NCI-H2196 (cell line): ENCODE measurements at regions not wholly inside any gene's neighbourhood (a gene's known extent, or its start where the extent isn't known, plus 50 kb on each side); places are given as distances from the start of the nearest gene placed in this dataset.
"Not testable (repeated sequence)": the region's sequence is repeated elsewhere in the genome, so short reads cannot be mapped to it uniquely, and the experiment has no call there.

Experiments used
- DNase-seq: peaks from one replicate; lab custom pipeline; 2025; ENCODE audit not compliant: unreplicated experiment; lab: John Stamatoyannopoulos, UW

DNA sequence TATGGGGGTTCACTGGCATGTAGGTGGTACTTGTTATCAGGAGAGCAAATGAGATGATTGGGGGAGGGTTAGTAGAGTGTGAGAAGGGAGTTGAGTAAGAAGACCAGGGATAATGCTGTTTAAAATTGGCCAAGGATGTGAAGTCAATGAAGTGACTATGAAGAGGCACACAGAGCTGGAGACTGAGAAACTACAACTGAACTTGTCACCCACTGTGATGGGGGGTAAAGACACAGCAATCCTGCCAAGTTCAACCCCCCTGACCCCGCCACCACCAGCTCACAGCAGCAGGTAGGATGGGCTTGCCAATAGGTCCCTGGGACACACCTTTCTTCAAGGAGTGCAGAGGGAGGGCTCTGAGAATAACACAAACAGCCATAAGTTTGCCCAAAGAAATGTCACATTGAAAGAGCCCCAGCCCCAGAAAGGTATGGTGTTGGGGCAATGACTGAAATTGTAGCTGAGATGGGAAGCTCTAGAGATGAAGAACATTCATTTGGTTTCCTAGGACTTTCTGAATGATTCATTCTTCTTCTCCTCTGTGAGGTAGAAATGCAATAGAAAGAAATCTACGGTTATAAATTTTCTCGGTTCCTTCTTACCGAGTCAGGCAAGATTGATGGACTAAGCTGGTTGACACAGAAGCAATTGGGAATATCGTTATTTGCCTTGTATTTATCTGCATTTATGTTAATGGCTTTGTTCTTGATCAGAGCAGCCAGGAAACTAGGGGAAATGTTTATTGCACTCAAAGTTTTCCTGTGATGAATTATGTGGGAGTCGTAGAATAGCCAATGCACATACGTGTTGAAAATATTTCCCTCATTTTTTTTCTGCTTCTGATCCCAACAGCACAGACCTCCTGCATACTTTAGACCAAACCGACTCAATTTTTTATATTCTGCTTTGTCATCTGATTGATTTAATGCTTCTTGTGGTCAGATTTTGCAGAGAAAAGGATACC, 595.2 kb upstream of the CDH11 start:
- no peak for DNase-seq

DNA sequence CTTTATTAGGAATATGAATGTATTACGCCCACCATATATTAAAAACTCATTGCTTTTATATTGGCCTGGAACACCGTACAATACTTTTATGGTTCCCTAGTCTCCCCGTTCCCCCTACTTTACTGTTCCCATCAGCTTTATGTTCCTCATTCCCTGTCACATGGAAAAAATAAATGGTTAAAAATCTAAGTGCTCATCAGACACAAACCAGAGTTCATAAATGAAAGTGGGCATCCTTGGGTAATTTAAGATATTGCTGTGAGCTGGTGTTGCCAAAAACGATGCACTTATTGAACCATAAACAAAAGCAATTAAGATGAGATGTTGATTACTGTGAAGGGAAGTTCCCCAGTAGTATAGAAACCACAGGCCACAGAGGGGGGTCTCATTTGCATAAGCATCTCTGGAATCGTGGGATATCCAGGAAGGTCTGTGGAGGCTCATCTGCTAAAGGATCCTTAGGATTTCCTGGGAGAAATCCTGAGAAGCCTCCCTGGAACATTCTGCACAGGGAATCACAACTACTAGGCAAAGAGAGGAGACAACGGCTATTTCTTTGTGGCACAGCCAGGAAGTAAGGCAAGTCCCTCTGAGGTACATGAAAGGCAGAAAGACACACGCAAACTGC, 591.4 kb upstream of the CDH11 start:
- DNase-seq, result no peak

DNA sequence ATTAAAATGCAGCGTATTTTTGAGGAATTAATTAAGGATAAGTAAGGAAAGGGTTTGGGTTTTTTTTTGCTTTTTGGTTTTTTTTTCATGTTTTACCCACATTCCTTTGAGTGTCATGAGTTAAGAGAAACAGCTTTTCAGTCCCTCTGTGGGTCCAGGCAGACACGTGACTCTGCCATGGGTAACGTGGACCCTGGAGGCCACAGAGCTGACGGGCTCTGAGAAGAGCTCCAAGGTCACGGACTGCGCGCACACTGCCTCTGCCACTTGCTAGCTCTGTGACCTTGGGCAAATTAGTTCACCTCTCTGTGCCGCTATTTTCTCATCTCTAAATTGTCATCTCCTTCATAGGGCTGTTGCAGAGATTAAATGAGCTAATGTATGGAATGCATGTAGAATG, 588.2 kb upstream of the CDH11 start:
- DNase-seq, result no peak

DNA sequence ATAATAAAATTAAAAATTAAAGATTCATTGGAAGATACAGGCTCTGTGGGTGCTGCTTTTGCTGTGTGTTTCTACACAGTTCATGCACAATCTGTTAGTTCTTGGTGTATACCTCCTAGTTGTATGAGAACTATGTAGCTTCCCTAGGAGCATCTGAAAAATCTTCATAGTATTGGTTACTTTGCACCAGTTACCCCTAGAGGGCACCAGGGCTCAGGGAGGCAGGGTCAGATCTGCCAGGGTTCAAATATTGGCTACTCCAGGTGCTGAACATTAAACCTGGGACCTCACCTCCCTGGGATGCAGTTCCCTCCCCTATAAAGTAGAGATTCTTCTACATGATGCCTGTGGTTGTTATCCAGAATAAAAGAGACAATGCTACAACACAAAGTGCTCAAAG, 583.0 kb upstream of the CDH11 start:
- DNase-seq, result no peak

DNA sequence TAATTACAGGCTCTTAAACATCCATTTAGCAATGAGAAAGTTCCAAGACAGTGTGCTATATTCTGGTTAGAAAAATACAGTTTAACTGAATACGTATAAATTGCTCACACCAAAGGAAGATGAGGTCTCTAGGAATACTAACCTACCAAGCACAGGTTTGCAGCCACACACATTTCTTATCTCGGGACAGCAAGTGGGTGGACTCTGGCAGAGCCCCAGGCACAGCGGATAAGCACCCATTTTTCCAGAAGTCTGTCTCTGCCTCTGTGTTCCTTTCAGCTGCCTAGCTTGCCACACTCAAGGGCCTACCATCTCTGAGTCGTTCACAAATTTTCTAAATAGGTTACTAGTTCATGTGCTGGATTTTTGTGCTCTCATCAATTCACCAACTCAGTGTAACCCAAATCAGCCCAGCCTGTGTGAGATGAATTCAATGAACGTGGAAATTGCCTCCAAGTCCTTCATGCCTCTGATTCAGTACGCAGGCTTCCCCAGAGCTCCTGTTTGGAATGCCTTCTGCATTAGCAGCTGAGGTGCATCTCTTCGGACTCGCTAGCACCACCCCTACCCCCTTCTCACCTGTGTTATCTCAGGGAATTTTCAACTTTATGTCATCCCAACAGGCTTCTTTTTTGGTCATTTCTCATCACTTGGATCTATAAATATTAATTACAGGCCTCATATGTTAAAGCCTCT, 581.0 kb upstream of the CDH11 start:
- DNase-seq, result no peak

DNA sequence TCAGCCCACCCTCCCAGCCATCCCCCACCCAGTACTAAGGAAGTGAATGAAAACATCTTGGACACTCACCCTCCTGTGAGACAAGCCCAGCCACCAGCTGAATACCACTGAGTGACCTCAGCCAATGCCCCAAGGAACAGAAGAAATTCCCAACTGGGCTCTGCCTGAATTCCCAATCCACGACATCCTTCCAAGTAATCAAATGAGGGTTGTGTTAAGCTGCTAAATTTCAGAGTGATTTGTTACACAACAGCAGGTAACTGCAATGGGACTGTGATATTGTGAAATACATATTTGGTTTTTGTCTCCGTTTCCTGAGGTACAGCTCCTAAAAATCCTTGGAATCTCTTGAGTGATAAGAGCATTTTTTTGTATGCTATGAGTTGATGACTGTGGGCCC, 578.7 kb upstream of the CDH11 start:
- no peak for DNase-seq

DNA sequence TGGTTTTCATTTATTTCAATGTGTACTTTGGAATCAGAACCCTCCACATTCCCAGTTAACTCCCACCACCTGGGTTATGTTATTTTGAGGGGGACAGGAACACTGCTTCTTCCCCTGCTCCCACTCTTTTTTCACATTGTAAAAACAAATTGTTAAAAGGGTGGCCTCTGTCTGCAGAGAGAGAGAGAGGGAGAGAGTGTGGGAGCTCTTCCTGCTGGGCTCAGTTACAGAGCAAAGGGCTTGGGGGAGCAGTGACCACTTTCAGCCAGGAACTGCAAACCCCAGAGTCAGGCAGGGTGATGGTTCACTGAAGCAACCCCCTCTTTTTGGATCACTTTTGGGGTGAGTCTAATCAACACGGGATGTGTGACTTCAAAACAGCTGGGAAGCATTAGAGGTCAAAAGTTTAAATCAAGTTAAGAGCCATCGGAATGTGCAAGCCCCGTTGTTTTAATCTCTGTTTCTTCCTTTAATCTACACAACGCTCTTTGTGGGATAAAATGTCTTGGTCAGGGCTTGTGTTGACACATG, 577.0 kb upstream of the CDH11 start:
- no peak for DNase-seq

DNA sequence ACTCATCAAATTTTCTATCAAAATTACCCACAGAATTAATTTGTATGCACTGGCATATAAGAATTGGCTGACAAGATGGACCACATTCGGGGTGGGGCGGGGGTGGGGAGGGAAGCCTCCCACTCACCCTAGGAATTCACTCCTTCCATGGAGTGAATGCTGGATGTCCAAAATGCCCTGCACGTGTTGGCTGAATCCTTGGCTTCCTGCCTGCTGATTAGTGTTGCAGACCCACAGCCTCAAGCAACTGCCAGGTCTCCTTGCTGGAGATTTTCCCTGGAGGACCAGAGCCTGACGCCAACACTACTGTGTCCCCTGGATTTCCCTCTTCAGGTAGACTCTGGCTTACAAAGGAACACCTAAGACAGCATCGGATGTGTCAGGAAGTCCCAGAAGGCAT, 575.7 kb upstream of the CDH11 start:
- no peak for DNase-seq

DNA sequence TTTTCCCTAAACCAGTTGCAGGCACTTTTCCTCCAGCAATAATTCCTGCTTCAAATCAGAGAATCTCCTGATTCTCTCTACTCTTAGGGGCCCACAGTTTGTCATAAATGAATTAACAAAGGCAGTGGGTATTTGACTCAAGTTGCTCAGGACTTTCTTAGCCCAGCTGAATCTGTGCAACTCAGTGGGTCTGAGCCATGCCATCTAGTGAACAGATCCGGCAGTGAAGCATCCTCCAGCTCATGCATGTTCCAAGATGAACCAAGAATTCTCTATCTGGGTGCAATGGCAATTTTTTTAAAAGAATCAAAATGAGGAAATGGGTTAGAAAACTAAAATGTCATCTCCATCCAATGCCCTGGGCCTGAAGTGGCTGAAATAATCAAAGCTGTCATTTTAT, 575.2 kb upstream of the CDH11 start:
- DNase-seq, result no peak

DNA sequence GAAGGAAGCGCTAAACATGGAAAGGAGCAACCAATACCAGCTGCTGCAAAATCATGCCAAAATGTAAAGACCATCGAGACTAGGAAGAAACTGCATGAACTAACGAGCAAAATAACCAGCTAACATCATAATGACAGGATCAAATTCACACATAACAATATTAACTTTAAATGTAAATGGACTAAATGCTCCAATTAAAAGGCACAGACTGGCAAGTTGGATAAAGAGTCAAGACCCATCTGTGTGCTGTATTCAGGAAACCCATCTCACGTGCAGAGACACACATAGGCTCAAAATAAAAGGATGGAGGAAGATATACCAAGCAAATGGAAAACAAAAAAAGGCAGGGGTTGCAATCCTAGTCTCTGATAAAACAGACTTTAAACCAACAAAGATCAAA, 570.0 kb upstream of the CDH11 start:
- not testable (repeated sequence) for DNase-seq

DNA sequence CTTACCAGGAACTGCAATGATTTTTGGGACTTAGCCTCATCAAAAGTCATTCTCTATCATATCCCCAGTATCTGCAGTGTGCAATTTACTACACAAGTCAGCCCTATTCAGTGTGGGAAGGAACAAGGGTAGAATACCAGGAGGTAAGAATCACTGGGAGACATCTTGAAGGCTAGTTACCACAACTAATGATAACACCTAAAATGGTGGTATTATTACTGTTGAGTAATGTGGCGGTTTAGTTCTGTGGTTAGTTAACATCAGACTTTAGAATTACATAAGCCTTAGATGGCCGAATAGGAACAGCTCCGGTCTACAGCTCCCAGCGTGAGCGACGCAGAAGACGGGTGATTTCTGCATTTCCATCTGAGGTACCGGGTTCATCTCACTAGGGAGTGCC, 567.9 kb upstream of the CDH11 start:
- no peak for DNase-seq

DNA sequence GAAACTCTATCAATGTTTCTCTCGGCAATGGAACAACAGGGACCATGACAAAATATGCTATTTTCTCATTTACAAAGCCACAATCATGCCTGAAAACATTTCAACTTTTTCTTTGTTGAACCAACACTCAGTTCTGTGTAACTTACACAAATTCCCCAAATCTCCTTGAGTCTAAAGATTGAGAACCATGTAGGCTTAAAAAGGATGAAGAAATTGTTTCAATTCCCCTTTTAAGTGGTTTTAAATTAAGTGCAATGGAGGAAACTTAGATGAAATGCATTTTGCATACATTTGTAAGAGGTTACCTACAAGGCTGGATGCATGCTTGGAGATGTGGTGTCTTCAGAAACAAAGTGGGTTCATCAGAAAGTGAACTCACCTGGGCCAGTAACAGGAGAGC, 566.4 kb upstream of the CDH11 start:
- DNase-seq, result no peak

DNA sequence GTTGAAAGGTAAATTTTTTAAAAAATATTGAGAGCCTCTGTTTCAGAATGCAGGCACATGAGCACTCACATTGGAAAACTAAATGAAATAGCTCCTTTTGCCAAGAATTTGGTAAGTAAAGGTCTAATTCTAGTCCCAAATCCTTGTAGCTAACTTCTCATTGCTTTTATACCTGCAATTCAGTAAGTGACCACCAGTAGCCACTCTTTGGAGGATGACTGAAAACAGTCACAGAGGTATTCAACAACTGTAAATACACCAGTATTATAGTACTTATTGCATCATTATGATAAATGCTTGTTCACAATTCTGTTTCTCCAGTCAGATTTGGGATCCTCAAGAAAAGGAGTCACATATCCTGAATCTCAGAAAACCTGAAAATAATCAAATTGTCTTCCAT, 562.4 kb upstream of the CDH11 start:
- DNase-seq, result no peak

DNA sequence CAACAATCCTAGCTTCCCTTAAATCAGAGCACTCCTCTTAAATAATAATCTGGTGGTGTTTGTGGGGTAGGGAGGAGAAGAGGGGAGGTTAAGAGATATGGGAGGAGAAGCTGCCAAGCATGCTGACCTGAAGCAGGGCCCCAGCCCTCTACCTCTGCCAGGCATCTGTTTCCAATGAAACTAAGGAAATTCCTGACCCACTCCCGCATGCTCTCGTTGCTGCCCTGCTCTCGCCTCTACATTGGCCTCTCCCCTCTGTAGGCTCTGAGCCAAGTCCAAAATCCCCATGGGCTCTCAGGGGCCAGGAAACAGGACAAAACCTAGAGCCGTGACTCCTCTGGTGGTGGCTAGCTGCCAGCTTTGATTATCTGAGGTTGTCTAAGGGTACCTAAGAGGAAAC, 559.5 kb upstream of the CDH11 start:
- no peak for DNase-seq

DNA sequence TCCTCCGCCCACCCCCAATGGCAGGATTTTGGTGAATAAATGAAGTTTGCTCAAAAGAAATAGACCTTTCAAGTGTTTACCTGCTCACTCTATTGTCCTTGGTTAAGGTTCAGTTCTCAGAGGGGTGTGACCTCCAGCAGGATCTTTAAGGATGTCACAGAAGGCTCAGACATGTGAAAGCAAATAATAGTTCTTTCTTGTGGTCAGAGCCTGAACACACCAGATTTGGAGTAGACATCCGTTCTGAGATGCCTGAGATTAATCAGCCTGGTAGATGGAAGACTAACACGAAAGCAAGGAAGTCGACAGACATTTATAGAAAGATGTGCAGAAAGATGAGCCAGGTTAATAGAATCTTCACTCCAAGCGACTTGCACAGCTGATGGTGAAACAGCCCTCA, 557.9 kb upstream of the CDH11 start:
- no peak for DNase-seq

DNA sequence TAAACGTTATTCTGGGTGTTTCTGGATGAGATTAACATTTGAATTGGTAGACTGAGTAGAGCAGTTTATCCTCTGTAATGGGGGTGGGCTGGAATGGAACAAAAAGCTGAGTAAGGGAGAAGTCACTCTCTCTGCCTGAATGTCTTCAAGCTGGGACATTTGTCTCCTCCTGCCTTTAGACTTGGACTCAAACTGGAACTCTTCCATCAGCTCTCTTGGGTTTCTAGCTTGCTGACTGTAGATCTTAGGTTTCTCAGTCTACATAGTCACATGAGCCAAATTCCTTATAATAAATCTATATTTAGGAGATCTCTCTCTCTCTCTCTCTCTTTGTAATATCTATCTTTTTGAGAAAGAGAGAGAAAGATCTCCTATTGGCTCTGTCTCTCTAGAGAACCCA, 553.3 kb upstream of the CDH11 start:
- no peak for DNase-seq

DNA sequence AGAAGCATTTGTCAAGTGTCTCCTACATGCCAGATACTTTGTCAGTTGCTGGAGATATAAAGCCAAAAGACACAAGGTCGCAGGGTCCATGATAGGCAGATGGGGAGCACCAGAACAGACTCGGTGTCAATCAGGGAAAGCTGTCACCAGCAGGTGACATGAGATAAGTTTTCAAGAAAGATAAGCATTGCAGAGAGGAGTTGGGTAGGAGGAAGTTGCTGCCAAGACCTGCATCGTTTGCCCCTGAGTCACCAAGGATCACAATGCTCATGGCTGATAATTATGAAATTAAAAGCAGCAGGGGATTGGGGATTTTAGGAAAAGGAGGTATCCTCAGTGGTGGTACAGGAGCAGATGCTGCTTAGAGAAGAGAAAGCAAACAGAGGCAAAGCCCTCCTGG, 551.1 kb upstream of the CDH11 start:
- no peak for DNase-seq

DNA sequence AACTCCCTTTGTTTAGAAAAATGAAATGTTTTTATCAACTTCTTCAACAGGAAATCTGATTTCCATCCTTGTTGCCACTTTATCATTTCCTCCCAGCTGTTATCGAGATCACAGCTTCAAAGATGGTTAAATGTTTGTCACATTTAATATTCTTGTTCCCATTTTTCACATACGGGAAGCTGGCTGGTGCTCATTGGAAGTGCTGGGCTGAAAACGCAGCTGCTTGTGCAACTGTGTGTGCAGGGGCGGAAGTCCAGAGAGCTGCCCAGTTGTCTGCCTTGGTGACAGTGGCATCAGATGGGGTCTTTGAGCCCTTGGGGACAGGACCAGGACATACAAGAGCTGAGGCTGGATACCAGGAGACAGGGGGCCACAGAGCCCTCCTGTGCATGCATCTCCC, 549.2 kb upstream of the CDH11 start:
- DNase-seq, result no peak

DNA sequence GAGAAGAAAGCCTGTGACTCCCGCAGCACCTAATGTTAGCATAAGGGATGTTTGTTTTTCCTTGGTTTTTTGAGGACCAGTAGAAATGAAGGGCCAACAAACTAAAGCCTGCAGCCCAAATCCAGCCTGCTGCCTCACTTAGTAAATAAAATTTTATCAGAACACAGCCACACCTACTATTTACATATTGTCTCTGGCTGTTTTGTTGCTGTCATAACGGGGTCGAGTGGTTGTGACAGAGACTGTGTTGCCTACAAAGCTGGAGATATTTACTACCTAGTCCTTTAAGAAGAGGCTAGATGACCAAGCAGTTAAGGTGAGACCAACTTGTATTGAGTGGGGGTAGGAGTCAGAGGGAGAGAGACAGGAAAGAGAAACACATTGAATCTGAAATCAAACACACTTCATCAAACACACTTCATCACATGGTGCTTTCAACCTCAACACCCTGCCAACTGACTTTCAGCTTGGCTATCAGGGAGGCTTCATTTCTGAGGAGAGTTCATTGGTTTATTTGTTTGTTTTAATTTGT, 546.3 kb upstream of the CDH11 start:
- DNase-seq, result no peak

DNA sequence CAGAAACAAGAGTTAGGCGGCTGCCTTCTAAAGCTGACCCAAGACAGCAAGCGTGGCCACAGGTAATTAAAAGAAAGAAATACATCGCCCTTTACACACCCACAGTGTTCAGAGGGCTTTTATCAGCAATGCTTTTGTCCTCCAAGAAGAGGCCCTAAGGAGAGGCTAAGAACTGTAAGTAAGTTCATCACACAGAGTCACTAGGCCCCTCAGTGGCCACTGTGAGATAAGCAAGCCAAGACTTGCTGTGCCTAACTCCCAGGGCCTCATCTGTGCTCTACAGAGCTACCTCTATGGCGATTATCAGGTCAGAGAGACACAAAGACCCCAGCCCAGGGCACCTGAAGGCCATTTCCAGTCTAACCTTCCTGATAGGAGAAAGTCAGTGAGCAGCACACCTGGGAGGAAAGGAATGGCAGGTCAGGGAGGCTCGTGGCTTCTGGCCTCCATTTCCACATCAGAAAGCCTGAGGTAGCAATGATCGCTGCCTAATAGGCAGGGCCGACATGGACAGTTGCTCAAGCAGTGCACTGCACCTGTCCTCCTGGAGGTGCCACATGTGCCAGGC, 545.2 kb upstream of the CDH11 start:
- DNase-seq, result no peak
